ENCODE measurements at regions not wholly inside any gene's neighbourhood (a gene's known extent, or its start where the extent isn't known, plus 50 kb on each side); places are given as distances from the start of the nearest gene placed in this dataset.

GRCh38 chr2:509888-510287 lies 167.3 kb downstream of the TMEM18 start:
- DNase-seq = no peak

GRCh38 chr2:508121-508520 lies 169.1 kb downstream of the TMEM18 start:
- DNase-seq = no peak

- DNase-seq = no peak
These were observed 170.3 kb downstream of the TMEM18 start for GRCh38 chr2:506866-507265.

- no peak for DNase-seq
These were observed 170.8 kb downstream of the TMEM18 start for GRCh38 chr2:506451-506850.

GRCh38 chr2:505941-506340 lies 171.3 kb downstream of the TMEM18 start:
- DNase-seq = no peak

GRCh38 chr2:503288-503999 lies 173.8 kb downstream of the TMEM18 start:
- no peak for DNase-seq

GRCh38 chr2:502831-503230 lies 174.4 kb downstream of the TMEM18 start:
- no peak for DNase-seq

GRCh38 chr2:501667-502066 lies 175.5 kb downstream of the TMEM18 start:
- DNase-seq = no peak

- DNase-seq = peak in 1 of 3 experiments; percentile 15
These were observed 176.1 kb downstream of the TMEM18 start for GRCh38 chr2:501130-501529.

- no peak for DNase-seq
These were observed 177.5 kb downstream of the TMEM18 start for GRCh38 chr2:499726-500125.

GRCh38 chr2:498493-499178 lies 178.6 kb downstream of the TMEM18 start:
- DNase-seq = no peak

- DNase-seq = no peak
These were observed 179.3 kb downstream of the TMEM18 start for GRCh38 chr2:497770-498492.

- no peak for DNase-seq
These were observed 180.5 kb downstream of the TMEM18 start for GRCh38 chr2:496729-497128.

- DNase-seq = no peak
These were observed 181.4 kb downstream of the TMEM18 start for GRCh38 chr2:495745-496275.

GRCh38 chr2:494853-495252 lies 182.4 kb downstream of the TMEM18 start:
- no peak for DNase-seq

- no peak for DNase-seq
These were observed 184.0 kb downstream of the TMEM18 start for GRCh38 chr2:493228-493627.

GRCh38 chr2:492178-492577 lies 185.0 kb downstream of the TMEM18 start:
- DNase-seq = no peak

- no peak for DNase-seq
These were observed 187.4 kb downstream of the TMEM18 start for GRCh38 chr2:489838-490237.

- DNase-seq = no peak
These were observed 188.1 kb downstream of the TMEM18 start for GRCh38 chr2:489084-489483.

- no peak for DNase-seq
These were observed 189.8 kb downstream of the TMEM18 start for GRCh38 chr2:487186-488079.

- peak in 2 of 3 experiments; percentile 11 to 59 for DNase-seq
These were observed 190.8 kb downstream of the TMEM18 start for GRCh38 chr2:486371-486770.

GRCh38 chr2:481388-481787 lies 193.5 kb upstream of the ALKAL2 start:
- no peak for DNase-seq
